Stimulated activated naive B cell treated with anti-CD40 and anti-IgM and Interleukin-4, amounts not matched to agents 10 μg/mL and 1 μg/mL and 100 μg/mL, for 72 hours (primary cell): ENCODE measurements at regions not wholly inside any gene's neighbourhood (a gene's known extent, or its start where the extent isn't known, plus 50 kb on each side); places are given as distances from the start of the nearest gene placed in this dataset.
"Not testable (repeated sequence)": the region's sequence is repeated elsewhere in the genome, so short reads cannot be mapped to it uniquely, and the experiment has no call there.

ENCODE experiments used
- ATAC-seq, 2 donors: fragments of 150-1000 bp; cut with Tn5 transposase; replicated peaks; 2 replicates each; pipeline ENCODE4 v1.10.0; 2021; ENCODE audit warnings: moderate library complexity in 1 of 2
- DNase-seq: peaks from one replicate; pipeline ENCODE4 v3.0.0; 2021
- H3K27ac Mint-ChIP-seq: one replicate; pipeline ENCODE4 v1.8.0; 2022; ENCODE audit warnings: mild to moderate bottlenecking, mixed read lengths
- H3K27me3 Mint-ChIP-seq, 2 donors: one replicate each; pipeline ENCODE4 v1.8.0; 2022; ENCODE audit warnings: mixed read lengths in 2 of 2
- H3K36me3 Mint-ChIP-seq, 2 donors: one replicate each; pipeline ENCODE4 v1.8.0; 2022; ENCODE audit warnings: mixed read lengths in 2 of 2, mild to moderate bottlenecking in 1 of 2
- H3K4me1 Mint-ChIP-seq, 2 donors: one replicate each; pipeline ENCODE4 v1.8.0; 2022; ENCODE audit warnings: mixed read lengths in 2 of 2, mild to moderate bottlenecking in 1 of 2
- H3K4me3 Mint-ChIP-seq, 2 donors: one replicate each; pipeline ENCODE4 v1.8.0; 2022; ENCODE audit warnings: mild to moderate bottlenecking in 2 of 2, mixed read lengths in 2 of 2, moderate library complexity in 1 of 2
- H3K9me3 Mint-ChIP-seq, 2 donors: one replicate each; pipeline ENCODE4 v1.8.0; 2022; ENCODE audit warnings: mixed read lengths in 2 of 2, mild to moderate bottlenecking in 1 of 2

GRCh38 chr15:69876064-69876940 is 221.4 kb downstream of the TLE3 start:
- no peak overlapping the region for H3K27ac Mint-ChIP-seq
- H3K4me3 Mint-ChIP-seq = no peak overlapping the region
- peaks cover 6 to 11% of the 10 kb centered on the region in 2 donors for H3K4me1 Mint-ChIP-seq
- DNase-seq (no peak), ATAC-seq (no peak)
- H3K27me3 Mint-ChIP-seq = peaks cover 19 to 47% of the 10 kb centered on the region in 2 donors
- H3K9me3 Mint-ChIP-seq = peaks cover 11 to 12% of the 10 kb centered on the region in 2 donors
- H3K36me3 Mint-ChIP-seq = peaks cover 4 to 6% of the 10 kb centered on the region in 2 donors

- ATAC-seq, H3K27ac Mint-ChIP-seq, H3K36me3 Mint-ChIP-seq, H3K4me3 Mint-ChIP-seq, DNase-seq, H3K9me3 Mint-ChIP-seq: not testable (repeated sequence)
- Mint-ChIP-seq H3K4me1 (peaks cover 17 to 23% of the 10 kb centered on the region in 2 donors), H3K27me3 (peaks cover 24 to 41% of the 10 kb centered on the region in 2 donors)
Observed at GRCh38 chr15:69879963-69880362, 217.8 kb downstream of the TLE3 start.

GRCh38 chr15:69880571-69881301 is 217.0 kb downstream of the TLE3 start:
- Mint-ChIP-seq H3K36me3 (peaks cover 0 to 2% of the 10 kb centered on the region in 2 donors), H3K27me3 (peaks cover 26 to 39% of the 10 kb centered on the region in 2 donors), H3K4me1 (peaks cover 18 to 23% of the 10 kb centered on the region in 2 donors), H3K4me3 (no peak overlapping the region), H3K9me3 (peaks cover 0 to 4% of the 10 kb centered on the region in 2 donors), H3K27ac (peak overlapping the region; percentile 10)
- no peak for DNase-seq
- peak; percentile 26 to 37 for ATAC-seq

- peak; percentile 59 to 62 for ATAC-seq
- DNase-seq = peak; percentile 39
- Mint-ChIP-seq H3K4me3 (no peak overlapping the region), H3K27ac (peak overlapping the region; percentile 91), H3K36me3 (peaks cover 0 to 2% of the 10 kb centered on the region in 2 donors), H3K4me1 (peaks cover 18 to 23% of the 10 kb centered on the region in 2 donors), H3K27me3 (peaks cover 23 to 40% of the 10 kb centered on the region in 2 donors), H3K9me3 (peaks cover 0 to 4% of the 10 kb centered on the region in 2 donors)
Observed at GRCh38 chr15:69881302-69881670, 216.4 kb downstream of the TLE3 start.

GRCh38 chr15:69881766-69882165 is 216.0 kb downstream of the TLE3 start:
- ATAC-seq = peak; percentile 85 to 97
- peaks cover 25 to 42% of the 10 kb centered on the region in 2 donors for H3K27me3 Mint-ChIP-seq
- peak; percentile 76 for DNase-seq
- H3K27ac Mint-ChIP-seq = peak overlapping the region; percentile 91
- peaks cover 0 to 2% of the 10 kb centered on the region in 2 donors for H3K36me3 Mint-ChIP-seq
- H3K4me1 Mint-ChIP-seq = peaks cover 18 to 23% of the 10 kb centered on the region in 2 donors
- H3K4me3 Mint-ChIP-seq = peak overlapping the region in 1 of 2 donors; percentile 75
- peaks cover 0 to 4% of the 10 kb centered on the region in 2 donors for H3K9me3 Mint-ChIP-seq

DNA sequence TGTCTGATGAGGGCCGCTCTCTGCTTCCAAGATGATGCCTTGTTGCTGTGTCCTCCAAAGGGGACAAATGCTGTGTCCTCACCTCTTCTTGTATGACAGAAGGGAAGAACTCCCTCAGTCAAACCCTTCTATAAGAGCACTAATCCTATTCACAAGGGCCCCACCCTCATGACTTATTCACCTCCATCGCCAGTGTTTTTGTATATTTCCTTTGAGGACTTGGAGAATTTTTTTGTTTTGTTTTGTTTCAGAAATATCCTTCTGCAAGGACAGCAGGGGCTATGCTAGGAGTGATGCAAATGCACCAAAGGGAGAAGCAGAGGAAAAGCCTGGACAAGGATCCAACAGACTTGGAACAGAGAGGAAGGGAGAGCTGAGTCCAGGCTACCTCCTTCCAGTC is 214.4 kb downstream of the TLE3 start:
- ATAC-seq (no peak), DNase-seq (no peak)
- Mint-ChIP-seq H3K27me3 (peaks cover 32 to 43% of the 10 kb centered on the region in 2 donors), H3K9me3 (peaks cover 0 to 2% of the 10 kb centered on the region in 2 donors), H3K36me3 (peaks cover 0 to 2% of the 10 kb centered on the region in 2 donors), H3K4me3 (no peak overlapping the region), H3K27ac (no peak overlapping the region), H3K4me1 (peaks cover 18 to 23% of the 10 kb centered on the region in 2 donors)

GRCh38 chr15:69885173-69885955 is 212.4 kb downstream of the TLE3 start:
- H3K9me3 Mint-ChIP-seq = peaks cover 0 to 2% of the 10 kb centered on the region in 2 donors
- H3K27ac Mint-ChIP-seq = no peak overlapping the region
- H3K4me1 Mint-ChIP-seq = peaks cover 18 to 22% of the 10 kb centered on the region in 2 donors
- peaks cover 32 to 42% of the 10 kb centered on the region in 2 donors for H3K27me3 Mint-ChIP-seq
- no peak overlapping the region for H3K4me3 Mint-ChIP-seq
- peaks cover 0 to 2% of the 10 kb centered on the region in 2 donors for H3K36me3 Mint-ChIP-seq
- DNase-seq (no peak), ATAC-seq (no peak)

GRCh38 chr15:69887009-69887408 is 210.7 kb downstream of the TLE3 start:
- H3K4me1 Mint-ChIP-seq = peaks cover 6 to 7% of the 10 kb centered on the region in 2 donors
- H3K36me3 Mint-ChIP-seq = peaks cover 0 to 2% of the 10 kb centered on the region in 2 donors
- no peak overlapping the region for H3K4me3 Mint-ChIP-seq
- no peak overlapping the region for H3K27ac Mint-ChIP-seq
- H3K27me3 Mint-ChIP-seq = peaks cover 36 to 42% of the 10 kb centered on the region in 2 donors
- no peak for DNase-seq
- H3K9me3 Mint-ChIP-seq = peaks cover 0 to 4% of the 10 kb centered on the region in 2 donors
- no peak for ATAC-seq

- no peak overlapping the region for H3K4me3 Mint-ChIP-seq
- DNase-seq = no peak
- peaks cover 0 to 4% of the 10 kb centered on the region in 2 donors for H3K9me3 Mint-ChIP-seq
- no peak for ATAC-seq
- H3K4me1 Mint-ChIP-seq = peaks cover under 1 to 2% of the 10 kb centered on the region in 2 donors
- H3K27ac Mint-ChIP-seq = no peak overlapping the region
- peaks cover 0 to 2% of the 10 kb centered on the region in 2 donors for H3K36me3 Mint-ChIP-seq
- H3K27me3 Mint-ChIP-seq = peaks cover 32 to 37% of the 10 kb centered on the region in 2 donors
Observed at GRCh38 chr15:69887553-69887952, 210.2 kb downstream of the TLE3 start.

GRCh38 chr15:69888406-69888805 is 209.3 kb downstream of the TLE3 start:
- Mint-ChIP-seq H3K9me3 (peaks cover 0 to 3% of the 10 kb centered on the region in 2 donors), H3K36me3 (peaks cover 0 to 1% of the 10 kb centered on the region in 2 donors)

DNA sequence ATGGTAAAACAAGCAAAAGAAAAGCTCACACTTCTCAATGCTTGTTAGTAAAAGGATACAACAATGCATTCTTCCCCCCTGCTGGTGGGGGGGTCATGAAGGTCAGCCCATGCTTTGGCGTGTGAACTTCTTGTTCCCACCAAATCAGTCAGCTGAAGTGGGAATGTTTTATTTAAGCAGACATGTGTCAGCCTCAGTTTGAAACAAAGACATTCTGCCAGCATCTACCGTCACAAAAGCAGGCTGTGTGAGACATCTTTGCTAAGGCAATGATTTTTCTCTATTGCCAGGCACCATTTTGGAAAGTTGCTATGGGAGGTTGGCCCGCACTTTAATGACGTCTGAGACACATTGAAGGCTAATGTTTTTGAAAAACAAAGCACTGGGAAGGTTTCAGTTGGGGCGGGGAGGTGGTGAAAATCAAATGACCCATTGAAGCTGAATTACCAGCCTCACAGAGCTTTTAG is 206.6 kb downstream of the TLE3 start:
- no peak overlapping the region for H3K4me3 Mint-ChIP-seq
- no peak overlapping the region for H3K27ac Mint-ChIP-seq
- H3K36me3 Mint-ChIP-seq = no peaks in the 10 kb centered on the region
- ATAC-seq = no peak
- peaks cover 0 to 2% of the 10 kb centered on the region in 2 donors for H3K9me3 Mint-ChIP-seq
- no peak for DNase-seq
- peaks cover 0 to 3% of the 10 kb centered on the region in 2 donors for H3K4me1 Mint-ChIP-seq
- peaks cover 34 to 52% of the 10 kb centered on the region in 2 donors for H3K27me3 Mint-ChIP-seq

More at GRCh38 chr15:69888406-69888805, 209.3 kb downstream of the TLE3 start:
- no peak overlapping the region for H3K4me3 Mint-ChIP-seq
- H3K27ac Mint-ChIP-seq = no peak overlapping the region
- ATAC-seq = no peak
- peaks cover 31 to 34% of the 10 kb centered on the region in 2 donors for H3K27me3 Mint-ChIP-seq
- no peak for DNase-seq
- H3K4me1 Mint-ChIP-seq = peaks cover 0 to 2% of the 10 kb centered on the region in 2 donors

GRCh38 chr15:69891606-69892005 is 206.1 kb downstream of the TLE3 start:
- ATAC-seq = no peak
- peaks cover 0 to 3% of the 10 kb centered on the region in 2 donors for H3K4me1 Mint-ChIP-seq
- peaks cover 0 to 2% of the 10 kb centered on the region in 2 donors for H3K9me3 Mint-ChIP-seq

DNA sequence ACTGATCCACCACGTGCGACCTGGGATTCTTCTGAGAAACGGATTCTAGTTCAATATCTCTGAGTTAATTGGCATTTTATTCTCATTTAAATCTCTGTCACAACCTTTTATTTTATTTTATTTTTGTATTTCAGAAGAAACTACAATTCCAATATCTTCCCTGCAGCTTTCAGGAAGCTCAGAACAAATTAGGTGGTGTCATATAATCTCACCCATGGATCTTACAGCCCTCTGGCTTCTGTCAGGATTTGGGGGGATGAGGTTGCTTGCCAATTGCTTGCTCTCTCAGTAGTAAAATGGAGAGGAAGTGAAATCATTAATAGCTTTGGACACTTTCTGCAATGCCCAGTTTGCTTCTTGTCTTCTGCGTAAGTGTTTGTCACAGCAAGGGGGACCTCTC is 205.4 kb downstream of the TLE3 start:
- Mint-ChIP-seq H3K27me3 (peaks cover 24 to 42% of the 10 kb centered on the region in 2 donors), H3K36me3 (no peaks in the 10 kb centered on the region), H3K9me3 (peaks cover 0 to 2% of the 10 kb centered on the region in 2 donors), H3K4me3 (no peak overlapping the region), H3K4me1 (peaks cover 0 to 3% of the 10 kb centered on the region in 2 donors), H3K27ac (no peak overlapping the region)
- DNase-seq (no peak), ATAC-seq (no peak)

More at GRCh38 chr15:69891606-69892005, 206.1 kb downstream of the TLE3 start:
- H3K27ac Mint-ChIP-seq = no peak overlapping the region
- DNase-seq = no peak
- H3K36me3 Mint-ChIP-seq = no peaks in the 10 kb centered on the region
- H3K27me3 Mint-ChIP-seq = peaks cover 30 to 49% of the 10 kb centered on the region in 2 donors
- no peak overlapping the region for H3K4me3 Mint-ChIP-seq
